Stimulated activated naive CD8-positive, alpha-beta T cell treated with anti-CD3 and anti-CD28 coated beads, Interleukin-15, amount 100 ng/mL, for 72 hours (primary cell): ENCODE measurements at regions not wholly inside any gene's neighbourhood (a gene's known extent, or its start where the extent isn't known, plus 50 kb on each side); places are given as distances from the start of the nearest gene placed in this dataset.

ENCODE experiments used
- ATAC-seq: fragments of 150-1000 bp; cut with Tn5 transposase; 2 replicates; pipeline ENCODE4 v1.10.0; 2021; ENCODE audit warnings: mild to moderate bottlenecking, moderate library complexity
- DNase-seq, 2 donors: peaks; one replicate each; pipeline ENCODE4 v3.0.0; 2021 to 2022
- H3K27ac Mint-ChIP-seq, 2 donors: one replicate each; pipeline ENCODE4 v1.8.0; 2022; ENCODE audit warnings: mild to moderate bottlenecking in 2 of 2, mixed read lengths in 2 of 2, moderate library complexity in 2 of 2
- H3K27me3 Mint-ChIP-seq: one replicate; pipeline ENCODE4 v1.8.0; 2022; ENCODE audit warnings: mixed read lengths
- H3K4me1 Mint-ChIP-seq: one replicate; pipeline ENCODE4 v1.8.0; 2022; ENCODE audit warnings: mild to moderate bottlenecking, mixed read lengths
- H3K4me3 Mint-ChIP-seq, 2 donors: one replicate each; pipeline ENCODE4 v1.8.0; 2022; ENCODE audit warnings: mild to moderate bottlenecking in 2 of 2, mixed read lengths in 2 of 2, moderate library complexity in 1 of 2
- H3K9me3 Mint-ChIP-seq, 2 donors: one replicate each; pipeline ENCODE4 v1.8.0; 2022; ENCODE audit warnings: mixed read lengths in 2 of 2

DNA sequence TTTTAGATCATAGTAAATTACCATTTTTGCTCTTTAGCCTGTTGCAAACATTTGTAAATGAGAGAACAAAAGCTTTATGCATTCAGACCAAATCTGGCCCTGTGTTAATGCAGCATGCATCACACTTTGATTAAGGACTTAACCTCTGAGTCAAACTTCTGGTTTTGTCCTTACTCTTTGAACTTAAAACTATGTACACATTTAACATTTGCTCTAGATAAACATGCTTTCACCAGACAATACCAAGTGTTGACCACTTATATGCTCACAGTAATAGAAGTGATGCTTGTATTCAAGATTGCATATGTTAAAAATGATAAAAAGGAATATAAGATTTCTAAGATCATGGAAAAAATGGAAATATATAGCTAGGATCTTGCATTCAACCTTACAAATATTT lies 1095.3 kb downstream of the ADGRL2 start:
- no peak for DNase-seq
- Mint-ChIP-seq H3K4me1 (no peaks in the 10 kb centered on the region), H3K27me3 (no peaks in the 10 kb centered on the region), H3K4me3 (no peak overlapping the region), H3K27ac (no peak overlapping the region), H3K9me3 (no peaks in the 10 kb centered on the region)
- ATAC-seq, result no peak

DNA sequence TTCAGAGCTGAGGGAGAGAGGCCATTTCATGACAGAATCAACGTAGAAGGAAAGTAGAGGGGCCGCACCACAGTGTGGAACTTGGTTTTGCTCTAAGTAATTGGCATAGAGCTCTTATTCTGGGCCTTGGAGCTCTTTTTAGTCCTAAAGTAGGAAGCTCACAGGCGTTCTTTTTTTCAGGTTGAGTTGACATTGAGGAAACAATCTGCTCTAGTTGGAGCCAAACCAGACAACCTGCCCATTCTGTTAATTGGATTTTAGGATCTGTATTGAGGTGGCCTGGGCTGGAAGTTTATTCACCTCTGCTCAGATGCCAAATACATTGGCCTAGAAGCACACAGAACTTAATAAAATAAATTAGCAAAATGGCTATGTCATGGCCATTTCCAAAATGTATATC lies 1093.9 kb downstream of the ADGRL2 start:
- Mint-ChIP-seq H3K27me3 (no peaks in the 10 kb centered on the region), H3K4me1 (no peaks in the 10 kb centered on the region), H3K4me3 (no peak overlapping the region), H3K27ac (no peak overlapping the region), H3K9me3 (no peaks in the 10 kb centered on the region)
- DNase-seq, result no peak
- ATAC-seq, result no peak

DNA sequence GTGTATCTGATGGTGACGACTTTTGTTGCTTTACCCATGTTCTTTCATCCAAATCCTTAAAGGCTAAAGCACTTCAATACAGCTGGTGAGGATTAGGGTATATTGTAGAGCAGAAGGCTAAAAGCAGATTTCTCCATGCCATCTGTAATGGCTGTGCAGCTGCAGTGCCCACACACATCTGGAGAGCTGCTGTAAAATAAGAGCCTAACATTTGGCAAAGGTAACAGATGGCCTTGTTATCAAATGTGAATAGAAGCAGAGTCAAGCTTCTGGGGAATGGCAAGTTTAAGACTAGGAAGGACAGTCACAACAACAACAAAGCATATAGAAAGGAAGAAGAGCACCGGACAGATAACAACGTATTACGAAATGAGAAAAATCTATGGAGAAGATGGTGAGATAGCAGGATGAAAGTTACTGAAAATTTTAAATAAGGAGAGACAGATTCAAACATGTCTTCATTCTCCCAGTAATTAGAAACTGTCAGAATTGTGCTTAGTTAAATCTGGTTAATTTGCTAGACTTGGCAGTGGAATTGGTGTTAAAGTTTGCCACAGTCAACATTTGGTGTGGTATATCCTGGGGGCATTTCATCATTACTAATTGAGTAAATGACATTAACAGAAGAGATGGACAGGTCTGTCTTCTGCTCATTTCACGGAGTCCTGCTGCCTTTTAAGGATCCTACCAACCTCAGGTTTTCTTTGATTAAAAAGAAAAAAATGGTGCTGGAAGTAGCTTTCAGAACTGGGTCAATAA lies 1093.2 kb downstream of the ADGRL2 start:
- no peak overlapping the region for H3K27ac Mint-ChIP-seq
- no peaks in the 10 kb centered on the region for H3K9me3 Mint-ChIP-seq
- H3K27me3 Mint-ChIP-seq, result no peaks in the 10 kb centered on the region
- ATAC-seq, result no peak
- no peak overlapping the region for H3K4me3 Mint-ChIP-seq
- H3K4me1 Mint-ChIP-seq, result no peaks in the 10 kb centered on the region
- DNase-seq, result no peak

DNA sequence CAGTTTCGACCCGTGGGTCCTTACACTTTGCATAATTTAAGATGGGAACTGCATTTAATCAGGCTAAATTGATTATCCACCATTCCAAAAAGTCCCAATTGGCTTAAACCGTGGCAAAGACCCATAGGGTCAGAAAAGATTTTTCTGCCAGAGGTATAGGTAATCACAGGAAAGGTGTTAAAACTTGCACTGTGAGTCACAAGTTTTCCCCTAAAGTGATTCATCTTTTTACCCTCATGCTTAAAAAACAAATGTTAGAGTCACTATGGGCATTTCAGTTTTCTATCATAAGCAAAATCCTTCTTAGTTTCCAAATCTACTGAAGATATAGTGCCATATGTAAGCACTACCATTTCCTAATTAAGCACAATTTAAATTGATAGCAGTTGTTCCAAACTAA lies 1079.8 kb downstream of the ADGRL2 start:
- no peaks in the 10 kb centered on the region for H3K27me3 Mint-ChIP-seq
- no peak for DNase-seq
- H3K9me3 Mint-ChIP-seq, result no peaks in the 10 kb centered on the region
- no peak overlapping the region for H3K27ac Mint-ChIP-seq
- ATAC-seq, result no peak
- no peak overlapping the region for H3K4me3 Mint-ChIP-seq
- H3K4me1 Mint-ChIP-seq, result no peaks in the 10 kb centered on the region

DNA sequence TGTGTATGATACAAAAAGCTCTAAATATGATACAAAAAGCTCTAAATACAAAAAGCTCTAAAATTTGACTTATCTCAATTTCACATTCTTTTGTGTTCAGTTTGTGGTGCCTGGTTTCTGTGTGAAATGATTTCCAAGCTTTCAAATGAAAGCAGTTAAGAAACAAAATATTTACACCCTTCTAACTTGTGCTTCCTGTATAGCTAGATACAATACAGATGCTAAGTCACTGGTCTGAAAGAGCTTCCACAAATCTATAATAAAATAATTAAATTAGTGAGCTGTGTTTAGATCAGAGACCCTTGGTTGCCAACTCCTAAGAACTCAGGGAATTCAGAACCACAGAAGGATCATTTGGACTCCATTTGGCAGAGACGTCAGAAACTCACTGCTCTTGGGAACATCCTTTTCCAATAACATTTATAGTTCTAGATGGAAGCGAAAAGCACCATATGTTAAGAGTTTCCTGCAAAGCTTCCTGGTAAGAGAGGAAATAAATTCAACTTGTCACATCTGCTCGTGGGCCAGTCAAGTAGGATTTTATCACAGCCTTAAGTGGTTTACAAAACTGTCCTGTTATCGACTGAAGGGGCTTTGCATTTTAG lies 1079.1 kb downstream of the ADGRL2 start:
- Mint-ChIP-seq H3K27me3 (no peaks in the 10 kb centered on the region), H3K9me3 (no peaks in the 10 kb centered on the region), H3K4me1 (no peaks in the 10 kb centered on the region), H3K4me3 (no peak overlapping the region), H3K27ac (no peak overlapping the region)
- DNase-seq (no peak), ATAC-seq (no peak)

DNA sequence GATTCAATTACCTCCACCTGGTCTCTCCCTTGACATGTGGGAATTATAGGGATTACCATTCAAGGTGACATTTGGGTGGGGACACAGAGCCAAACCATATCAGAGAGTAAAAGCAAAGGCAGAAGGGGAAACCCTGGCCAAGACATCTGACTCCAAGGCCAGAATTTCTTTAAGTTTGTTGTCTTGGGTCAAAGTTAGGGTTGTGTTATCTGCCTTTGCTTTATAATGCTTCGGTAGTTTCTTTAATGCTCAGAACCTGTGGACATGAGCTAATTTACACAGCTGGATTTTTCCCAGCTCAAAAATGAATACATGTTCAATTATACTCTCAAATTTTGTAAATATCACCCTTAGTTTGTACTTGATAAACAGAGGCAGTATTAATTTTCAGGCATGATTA lies 1074.4 kb downstream of the ADGRL2 start:
- DNase-seq (no peak), ATAC-seq (no peak)
- Mint-ChIP-seq H3K27ac (no peak overlapping the region), H3K9me3 (no peaks in the 10 kb centered on the region), H3K4me1 (no peaks in the 10 kb centered on the region), H3K27me3 (peaks cover 7% of the 10 kb centered on the region), H3K4me3 (no peak overlapping the region)

DNA sequence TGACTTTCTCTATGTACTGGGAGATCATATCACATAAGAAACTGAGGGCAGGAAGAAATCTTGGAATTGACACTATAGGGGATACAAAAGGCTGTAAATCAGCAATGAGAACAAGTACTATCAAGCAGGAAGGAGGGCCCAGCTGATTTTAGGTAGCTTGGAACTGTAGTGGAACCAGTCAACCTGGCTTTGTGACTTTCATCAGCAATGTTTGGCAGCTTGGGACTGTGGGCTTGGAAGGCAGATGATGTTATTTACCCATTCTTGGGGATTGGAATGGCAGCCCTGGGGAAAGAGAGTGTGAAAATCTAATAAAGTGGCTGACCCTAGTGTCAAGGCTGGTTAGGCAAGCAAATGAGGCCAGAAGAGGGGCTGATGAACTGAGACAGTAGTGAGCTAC lies 1073.3 kb downstream of the ADGRL2 start:
- Mint-ChIP-seq H3K9me3 (no peaks in the 10 kb centered on the region), H3K4me1 (no peaks in the 10 kb centered on the region), H3K4me3 (no peak overlapping the region), H3K27me3 (peaks cover 7% of the 10 kb centered on the region), H3K27ac (no peak overlapping the region)
- no peak for ATAC-seq
- DNase-seq, result no peak

DNA sequence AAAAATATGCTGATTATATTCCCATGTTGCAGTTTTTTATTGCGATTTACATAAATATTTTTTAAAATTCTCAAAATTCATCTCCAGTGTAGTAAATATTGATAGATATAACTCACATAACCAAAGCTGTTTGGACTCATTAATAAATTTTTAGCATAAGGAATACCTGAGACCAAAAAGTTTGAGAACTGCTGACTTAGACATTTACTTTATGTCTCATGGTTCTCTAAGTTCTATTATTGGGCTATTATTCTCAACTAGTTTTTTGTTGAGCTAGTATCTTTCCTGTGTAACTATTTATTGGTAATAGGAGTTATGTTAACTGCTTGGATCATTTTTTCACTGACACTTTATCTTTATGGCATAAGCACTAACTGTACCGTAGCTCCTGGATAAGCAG lies 1069.6 kb downstream of the ADGRL2 start:
- ATAC-seq (no peak), DNase-seq (no peak)
- Mint-ChIP-seq H3K4me1 (no peaks in the 10 kb centered on the region), H3K27ac (no peak overlapping the region), H3K9me3 (no peaks in the 10 kb centered on the region), H3K27me3 (peaks cover 7% of the 10 kb centered on the region), H3K4me3 (no peak overlapping the region)

DNA sequence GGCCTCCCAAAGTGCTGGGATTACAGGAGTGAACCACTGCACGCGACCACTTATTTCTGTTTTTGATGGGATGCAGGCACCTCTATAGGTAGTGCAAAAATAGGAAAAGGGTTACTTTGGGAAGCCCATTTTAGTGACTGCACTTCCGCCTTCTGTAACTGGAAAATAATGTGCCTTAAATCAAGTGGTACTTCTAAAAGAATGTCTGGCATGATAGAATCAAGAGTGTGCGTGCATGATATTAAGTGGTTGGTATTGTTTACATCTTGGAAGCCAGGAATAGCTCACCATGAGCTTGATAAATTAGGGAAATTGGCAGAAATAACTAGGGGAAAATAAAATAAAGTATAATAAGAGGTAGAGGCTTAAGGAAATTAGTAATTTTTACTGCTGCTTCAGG lies 1067.0 kb downstream of the ADGRL2 start:
- no peaks in the 10 kb centered on the region for H3K4me1 Mint-ChIP-seq
- no peak for DNase-seq
- no peak for ATAC-seq
- no peaks in the 10 kb centered on the region for H3K9me3 Mint-ChIP-seq
- H3K27me3 Mint-ChIP-seq, result peaks cover under 1% of the 10 kb centered on the region
- H3K27ac Mint-ChIP-seq, result no peak overlapping the region
- H3K4me3 Mint-ChIP-seq, result no peak overlapping the region

DNA sequence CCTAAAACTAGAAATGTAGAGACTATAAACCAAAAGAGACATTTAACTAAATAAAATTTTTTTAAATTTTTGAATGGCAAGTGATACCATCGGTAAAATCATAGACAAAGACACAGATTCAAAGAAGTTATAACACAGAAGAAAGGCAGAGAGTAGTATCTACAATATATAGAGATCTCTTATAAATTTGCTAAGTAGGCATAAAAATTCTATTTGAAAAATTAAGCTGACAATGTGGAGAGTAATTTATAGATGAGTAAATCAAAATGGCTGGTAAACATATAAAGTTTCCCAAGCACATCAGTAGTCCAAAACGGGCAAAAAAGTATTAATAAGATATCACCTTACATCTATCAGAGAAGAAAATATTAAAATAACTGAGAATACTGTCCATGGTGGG lies 1061.0 kb downstream of the ADGRL2 start:
- Mint-ChIP-seq H3K9me3 (no peaks in the 10 kb centered on the region), H3K27ac (no peak overlapping the region), H3K4me3 (no peak overlapping the region), H3K4me1 (no peaks in the 10 kb centered on the region), H3K27me3 (no peaks in the 10 kb centered on the region)
- DNase-seq (no peak), ATAC-seq (no peak)

DNA sequence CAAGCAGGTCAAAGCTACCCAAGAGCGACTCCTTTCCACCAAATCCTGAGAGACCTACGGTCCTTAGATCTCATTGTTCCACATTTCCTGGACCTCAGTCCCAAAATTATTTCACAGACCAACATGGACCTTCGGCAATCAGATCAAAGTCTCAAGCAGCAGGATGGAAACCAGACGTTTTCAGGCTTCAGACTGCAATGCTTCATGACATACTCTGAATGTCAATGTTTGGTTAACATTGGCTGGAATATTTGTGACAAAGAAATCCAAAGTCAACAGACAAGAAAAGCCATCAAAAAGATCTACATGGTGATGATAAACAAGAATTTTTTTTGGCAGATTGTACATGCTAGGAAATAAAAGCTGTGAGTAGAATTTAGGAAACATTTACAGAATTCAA lies 1057.3 kb downstream of the ADGRL2 start:
- no peaks in the 10 kb centered on the region for H3K9me3 Mint-ChIP-seq
- H3K27me3 Mint-ChIP-seq, result no peaks in the 10 kb centered on the region
- H3K4me1 Mint-ChIP-seq, result no peaks in the 10 kb centered on the region
- DNase-seq (no peak), ATAC-seq (no peak)
- H3K27ac Mint-ChIP-seq, result no peak overlapping the region
- H3K4me3 Mint-ChIP-seq, result no peak overlapping the region

DNA sequence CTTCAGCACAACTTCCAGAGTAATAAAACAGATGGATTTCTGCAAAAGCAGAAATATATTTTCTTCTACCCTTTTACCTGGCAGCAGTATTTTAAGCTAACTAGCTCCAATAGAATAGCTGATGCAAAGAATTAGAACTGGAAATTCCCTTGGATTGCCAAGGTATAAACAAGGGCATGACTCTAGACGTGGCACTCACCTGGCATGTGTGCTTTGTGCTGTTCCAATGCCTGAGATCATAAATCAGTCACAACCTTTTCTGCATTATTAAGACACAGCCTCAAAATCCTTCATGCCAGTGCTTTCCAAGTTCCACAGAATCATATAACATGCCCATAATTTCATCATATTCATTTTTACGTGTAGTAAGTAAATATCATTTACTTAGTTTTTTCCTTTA lies 1048.7 kb downstream of the ADGRL2 start:
- DNase-seq, result no peak
- no peaks in the 10 kb centered on the region for H3K4me1 Mint-ChIP-seq
- no peak for ATAC-seq
- no peak overlapping the region for H3K27ac Mint-ChIP-seq
- H3K27me3 Mint-ChIP-seq, result no peaks in the 10 kb centered on the region
- no peak overlapping the region for H3K4me3 Mint-ChIP-seq
- H3K9me3 Mint-ChIP-seq, result no peaks in the 10 kb centered on the region

DNA sequence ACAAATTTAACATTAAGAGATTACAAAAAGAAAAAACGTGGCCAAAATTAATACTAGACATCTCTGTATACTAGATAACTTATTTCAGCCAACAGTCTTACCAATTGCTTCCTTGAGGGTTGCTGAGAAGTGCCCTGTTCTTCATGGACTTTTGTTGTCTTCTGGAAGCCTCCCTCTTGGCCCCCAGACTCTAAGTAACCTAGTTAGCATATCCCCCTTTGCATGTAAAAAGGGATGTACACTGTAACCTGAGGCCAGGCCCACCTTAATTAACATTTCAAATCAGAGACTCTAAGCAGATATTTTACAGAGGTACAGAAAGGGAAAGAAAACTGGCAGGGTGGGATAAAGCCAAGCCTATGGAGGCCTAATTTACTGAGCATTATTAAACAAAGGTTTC lies 1047.3 kb downstream of the ADGRL2 start:
- ATAC-seq (no peak), DNase-seq (no peak)
- Mint-ChIP-seq H3K27me3 (no peaks in the 10 kb centered on the region), H3K9me3 (no peaks in the 10 kb centered on the region), H3K27ac (no peak overlapping the region), H3K4me1 (no peaks in the 10 kb centered on the region), H3K4me3 (no peak overlapping the region)

DNA sequence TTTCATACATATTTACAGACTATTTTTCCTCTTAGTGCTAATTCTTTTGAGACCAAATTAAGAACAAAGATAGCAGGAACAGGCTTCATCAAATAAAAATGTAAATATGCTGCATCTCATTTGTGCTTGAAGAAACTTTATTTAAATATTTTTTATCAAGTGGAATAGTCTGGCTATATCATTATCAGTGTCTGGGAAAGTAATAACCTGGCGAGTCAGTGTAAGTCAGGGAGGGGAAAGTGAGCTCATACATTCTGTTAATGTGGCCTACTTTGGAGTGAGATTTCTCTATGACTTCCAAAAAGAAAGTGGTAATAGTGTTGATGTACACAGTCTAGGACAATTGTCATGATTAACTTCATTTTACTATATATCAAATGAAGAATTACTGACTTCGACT lies 1045.1 kb downstream of the ADGRL2 start:
- no peak overlapping the region for H3K27ac Mint-ChIP-seq
- DNase-seq (no peak), ATAC-seq (no peak)
- H3K4me3 Mint-ChIP-seq, result no peak overlapping the region
- no peaks in the 10 kb centered on the region for H3K27me3 Mint-ChIP-seq
- H3K9me3 Mint-ChIP-seq, result no peaks in the 10 kb centered on the region
- H3K4me1 Mint-ChIP-seq, result no peaks in the 10 kb centered on the region

DNA sequence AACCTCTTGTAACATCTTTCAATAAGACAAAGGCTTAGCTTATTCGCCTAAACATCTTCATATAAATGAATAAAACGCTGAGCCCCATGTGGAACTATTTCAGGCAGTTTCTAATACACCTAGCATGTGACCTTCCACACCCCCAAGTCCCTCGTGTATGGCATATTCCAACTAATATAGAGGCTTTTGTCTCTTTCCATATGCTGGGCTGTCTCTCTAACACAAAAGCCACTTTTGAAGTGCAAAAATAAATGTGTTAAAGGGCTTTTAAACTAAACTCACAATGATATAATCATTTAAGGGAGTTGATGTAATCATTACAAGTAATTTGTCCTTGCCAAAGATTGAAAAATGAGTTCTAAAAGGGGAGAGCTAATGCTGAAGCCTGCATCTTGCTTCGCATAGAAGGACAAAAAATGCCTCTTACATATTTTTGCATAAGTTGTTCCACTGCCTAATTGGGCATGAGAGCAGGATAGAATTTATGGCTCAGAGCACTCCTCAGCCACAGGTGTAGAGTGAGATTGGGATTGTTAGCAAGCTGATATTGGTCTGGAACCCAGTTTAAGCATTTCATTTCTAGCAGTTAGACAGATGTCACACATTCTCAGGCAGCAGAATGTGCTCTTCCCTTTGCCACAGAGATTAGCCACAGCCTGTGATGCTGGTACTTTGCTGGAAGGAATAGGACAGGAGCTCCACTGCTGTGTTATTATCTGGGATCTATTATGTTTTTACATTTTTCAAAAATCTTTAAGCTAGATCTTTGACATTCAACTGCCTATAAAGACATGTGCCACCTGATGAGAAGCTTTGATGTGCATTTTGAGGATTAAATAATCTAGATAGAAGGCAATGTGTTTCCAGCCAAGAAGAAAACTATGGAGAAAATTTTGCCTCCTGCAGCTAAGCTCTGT lies 1044.4 kb downstream of the ADGRL2 start:
- Mint-ChIP-seq H3K9me3 (no peaks in the 10 kb centered on the region), H3K27me3 (no peaks in the 10 kb centered on the region), H3K4me3 (no peak overlapping the region), H3K4me1 (no peaks in the 10 kb centered on the region), H3K27ac (no peak overlapping the region)
- DNase-seq (no peak), ATAC-seq (no peak)

DNA sequence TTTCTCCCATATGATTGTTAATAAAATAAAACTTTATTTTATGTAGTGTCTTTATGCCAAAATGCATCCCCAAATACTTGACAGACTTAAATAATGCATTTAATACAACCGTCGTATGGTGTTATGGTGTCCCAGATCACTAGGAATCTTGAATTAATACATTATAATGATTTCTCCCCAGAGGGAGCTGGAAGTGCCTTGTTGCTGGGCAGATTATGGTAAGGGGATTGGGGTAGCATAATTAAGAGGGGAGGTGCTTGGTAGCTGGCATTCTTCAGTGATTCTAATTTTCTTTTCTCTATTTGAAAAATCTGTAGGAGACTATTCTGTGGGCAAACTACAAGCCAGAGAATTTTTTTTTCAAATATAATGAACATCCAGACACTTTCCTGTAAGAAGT lies 1043.7 kb downstream of the ADGRL2 start:
- Mint-ChIP-seq H3K27me3 (no peaks in the 10 kb centered on the region), H3K9me3 (no peaks in the 10 kb centered on the region), H3K4me1 (no peaks in the 10 kb centered on the region), H3K4me3 (no peak overlapping the region), H3K27ac (no peak overlapping the region)
- no peak for ATAC-seq
- DNase-seq, result no peak
